AG04450 (cell line): ENCODE measurements at regions not wholly inside any gene's neighbourhood (a gene's known extent, or its start where the extent isn't known, plus 50 kb on each side); places are given as distances from the start of the nearest gene placed in this dataset.
"Not testable (repeated sequence)": the region's sequence is repeated elsewhere in the genome, so short reads cannot be mapped to it uniquely, and the experiment has no call there.

Experiments
- CTCF ChIA-PET: fragments of 300-600, 350-600 bp; formaldehyde crosslinking; extraction: SDS; loops from one replicate; lab custom pipeline; 2022; ENCODE audit warnings: antibody characterized with exemption, inconsistent platforms; lab: Charles Lee
- POLR2A ChIA-PET: fragments of 350-600 bp; formaldehyde crosslinking; extraction: SDS; loops from one replicate; lab custom pipeline; 2021; ENCODE audit warnings: antibody characterized with exemption, inconsistent platforms; lab: Yijun Ruan, JAX
- DNase-seq: peaks from one replicate; pipeline ENCODE4 v3.0.0-alpha.2; 2011; ENCODE audit warnings: low read depth, low spot score
- H3K27ac ChIP-seq: one replicate; pipeline ENCODE4 v1.5.1; 2012; ENCODE audit warnings: low read depth, low read length, control low read depth
- H3K27me3 ChIP-seq: one replicate; pipeline ENCODE4 v1.6.0; 2012; ENCODE audit warnings: low read length; ENCODE audit not compliant: control insufficient read depth, insufficient read depth
- H3K4me3 ChIP-seq: 2 replicates; pipeline ENCODE4 v1.5.1; 2011; ENCODE audit warnings: mild to moderate bottlenecking, low read depth, low read length, control low read depth
- H3K9me3 ChIP-seq: 2 replicates; pipeline ENCODE4 v1.5.1; 2012; ENCODE audit warnings: low read length; ENCODE audit not compliant: control insufficient read depth, insufficient read depth
- CTCF ChIP-seq: IDR thresholded peaks from 2 replicates; pipeline ENCODE4 v1.5.1; 2011; ENCODE audit warnings: low read depth, low read length, control low read depth, inconsistent platforms

DNA sequence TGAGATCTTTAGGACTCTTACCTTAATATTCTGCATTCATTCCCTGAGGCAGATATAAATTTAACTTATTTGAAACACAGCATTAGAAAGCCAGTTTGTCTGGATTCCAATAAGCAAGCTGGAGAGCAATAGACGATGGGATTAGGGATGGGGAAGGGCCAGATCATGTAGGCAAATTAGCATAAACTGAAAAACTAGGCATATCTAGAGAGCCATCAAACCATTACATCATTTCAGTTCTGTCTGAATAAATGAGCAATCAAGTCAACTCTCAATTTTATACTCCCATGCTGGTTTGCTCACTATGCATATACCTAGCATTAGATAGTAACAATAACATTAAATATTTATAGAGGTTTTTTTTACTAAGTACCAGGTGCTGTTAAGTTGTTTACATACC is 583.6 kb upstream of the LRRN3 start:
- POLR2A ChIA-PET: no interaction called here
- CTCF ChIA-PET: no interaction called here

GRCh38 chr7:110507832-110508231 is 583.1 kb upstream of the LRRN3 start:
- DNase-seq: no peak
- no peak overlapping the region for H3K4me3 ChIP-seq
- H3K27me3 ChIP-seq: no peaks in the 10 kb centered on the region
- ChIA-PET POLR2A (no interaction called here), CTCF (no interaction called here)
- H3K27ac ChIP-seq: no peak overlapping the region
- no peak for TF ChIP-seq CTCF
- no peaks in the 10 kb centered on the region for H3K9me3 ChIP-seq

More for the DNA sequence above, 583.6 kb upstream of the LRRN3 start:
- no peaks in the 10 kb centered on the region for H3K27me3 ChIP-seq
- TF ChIP-seq CTCF: no peak
- H3K9me3 ChIP-seq: no peaks in the 10 kb centered on the region
- no peak for DNase-seq
- no peak overlapping the region for H3K27ac ChIP-seq
- no peak overlapping the region for H3K4me3 ChIP-seq

GRCh38 chr7:110514975-110515551 is 575.9 kb upstream of the LRRN3 start:
- H3K4me3 ChIP-seq, CTCF ChIA-PET, H3K27me3 ChIP-seq, H3K27ac ChIP-seq, DNase-seq, POLR2A ChIA-PET: not testable (repeated sequence)
- H3K9me3 ChIP-seq: peaks cover 17% of the 10 kb centered on the region

- no peak overlapping the region for H3K27ac ChIP-seq
- TF ChIP-seq CTCF: no peak
- ChIA-PET CTCF (no interaction called here), POLR2A (no interaction called here)
- no peak for DNase-seq
- H3K27me3 ChIP-seq: no peaks in the 10 kb centered on the region
- no peak overlapping the region for H3K4me3 ChIP-seq
- peaks cover 17% of the 10 kb centered on the region for H3K9me3 ChIP-seq
Observed at GRCh38 chr7:110519851-110520250, 571.1 kb upstream of the LRRN3 start.

- DNase-seq: no peak
- CTCF ChIA-PET: no interaction called here
- Histone ChIP-seq H3K4me3 (no peak overlapping the region), H3K9me3 (peaks cover 17% of the 10 kb centered on the region), H3K27me3 (no peaks in the 10 kb centered on the region), H3K27ac (no peak overlapping the region)
- POLR2A ChIA-PET: no interaction called here
- TF ChIP-seq CTCF: no peak
Observed at GRCh38 chr7:110521357-110521911, 569.5 kb upstream of the LRRN3 start.
